Trophoblast cell (in vitro differentiated cells and primary cell): ENCODE measurements at regions not wholly inside any gene's neighbourhood (a gene's known extent, or its start where the extent isn't known, plus 50 kb on each side); places are given as distances from the start of the nearest gene placed in this dataset.

Source experiments
- DNase-seq, 2 donors: peaks; one replicate each; pipeline ENCODE4 v3.0.0-alpha.2; 2016
- H2AFZ ChIP-seq: 2 replicates; pipeline ENCODE4 v1.6.1; 2013; ENCODE audit warnings: low read length, moderate library complexity, mild to moderate bottlenecking; ENCODE audit not compliant: insufficient read depth, poor library complexity
- H2AK5ac ChIP-seq: 2 replicates; pipeline ENCODE4 v1.6.1; 2013; ENCODE audit warnings: mild to moderate bottlenecking, low read length
- H2BK120ac ChIP-seq: 2 replicates; pipeline ENCODE4 v1.6.1; 2013; ENCODE audit warnings: low read length, mild to moderate bottlenecking, moderate library complexity; ENCODE audit not compliant: insufficient read depth, poor library complexity
- H2BK12ac ChIP-seq: 2 replicates; pipeline ENCODE4 v1.6.1; 2013; ENCODE audit warnings: mild to moderate bottlenecking, low read length, moderate library complexity
- H2BK5ac ChIP-seq: 2 replicates; pipeline ENCODE4 v1.6.1; 2013; ENCODE audit warnings: low read length, low read depth, moderate library complexity, mild to moderate bottlenecking; ENCODE audit not compliant: poor library complexity
- H3K14ac ChIP-seq: 2 replicates; pipeline ENCODE4 v1.6.1; 2013; ENCODE audit warnings: mild to moderate bottlenecking, low read length
- H3K18ac ChIP-seq: 2 replicates; pipeline ENCODE4 v1.6.1; 2013; ENCODE audit warnings: mild to moderate bottlenecking, low read length
- H3K23ac ChIP-seq: 2 replicates; pipeline ENCODE4 v1.6.1; 2013; ENCODE audit warnings: low read length
- H3K27ac ChIP-seq: 2 replicates; pipeline ENCODE4 v1.5.1; 2013; ENCODE audit warnings: low read depth, mild to moderate bottlenecking, inconsistent platforms, low read length, moderate library complexity
- H3K27me3 ChIP-seq: 2 replicates; pipeline ENCODE4 v1.6.1; 2013; ENCODE audit warnings: inconsistent platforms, mild to moderate bottlenecking, low read length, moderate library complexity; ENCODE audit not compliant: insufficient read depth
- H3K36me3 ChIP-seq, 2 experiments: 1 replicate in 1 of 2; 2 replicates in 1 of 2; pipeline ENCODE4 v1.6.1; 2013; ENCODE audit warnings: low read length in 2 of 2, mild to moderate bottlenecking in 2 of 2, moderate library complexity in 1 of 2; ENCODE audit not compliant: insufficient read depth in 2 of 2, control insufficient read depth in 1 of 2
- H3K4ac ChIP-seq: 2 replicates; pipeline ENCODE4 v1.6.1; 2013; ENCODE audit warnings: low read depth, mild to moderate bottlenecking, low read length, moderate library complexity
- H3K4me1 ChIP-seq, 2 experiments: 1 replicate in 1 of 2; 2 replicates in 1 of 2; pipeline ENCODE4 v1.6.1; 2013; ENCODE audit warnings: low read length in 2 of 2, mild to moderate bottlenecking in 2 of 2, moderate library complexity in 1 of 2; ENCODE audit not compliant: insufficient read depth in 2 of 2, control insufficient read depth in 1 of 2
- H3K4me2 ChIP-seq: 2 replicates; pipeline ENCODE4 v1.6.1; 2013; ENCODE audit warnings: inconsistent platforms, mild to moderate bottlenecking, low read length, moderate library complexity
- H3K4me3 ChIP-seq: 2 replicates; pipeline ENCODE4 v1.5.1; 2013; ENCODE audit warnings: mild to moderate bottlenecking, low read depth, low read length, inconsistent platforms
- H3K79me1 ChIP-seq: one replicate; pipeline ENCODE4 v1.6.1; 2013; ENCODE audit warnings: low read length
- H3K79me2 ChIP-seq: 2 replicates; pipeline ENCODE4 v1.6.1; 2013; ENCODE audit warnings: low read length, mild to moderate bottlenecking; ENCODE audit not compliant: control insufficient read depth, insufficient read depth, poor library complexity
- H3K9ac ChIP-seq: 2 replicates; pipeline ENCODE4 v1.6.1; 2013; ENCODE audit warnings: mild to moderate bottlenecking, low read length
- H3K9me3 ChIP-seq: 2 replicates; pipeline ENCODE4 v1.6.1; 2013; ENCODE audit warnings: low read depth, mild to moderate bottlenecking, control low read depth, inconsistent platforms, low read length; ENCODE audit not compliant: insufficient read depth
- H4K12ac ChIP-seq: 2 replicates; pipeline ENCODE4 v1.6.1; 2013; ENCODE audit warnings: low read depth, mild to moderate bottlenecking, low read length, moderate library complexity
- H4K8ac ChIP-seq: 2 replicates; pipeline ENCODE4 v1.6.1; 2013; ENCODE audit warnings: low read depth, mild to moderate bottlenecking, low read length, moderate library complexity
- H4K91ac ChIP-seq: one replicate; pipeline ENCODE4 v1.6.1; 2013; ENCODE audit warnings: low read depth, mild to moderate bottlenecking, low read length, moderate library complexity
- WGBS: extraction: QIAGEN DNeasy Blood & Tissue Kit; methylation state at CpG from one replicate; pipeline ENCODE4 v1.1.7; 2013; ENCODE audit warnings: missing lambda C conversion rate; ENCODE audit not compliant: insufficient read length, insufficient coverage; ENCODE audit errors: extremely low coverage; 5-methylcytosine and 5-hydroxymethylcytosine counted together

DNA sequence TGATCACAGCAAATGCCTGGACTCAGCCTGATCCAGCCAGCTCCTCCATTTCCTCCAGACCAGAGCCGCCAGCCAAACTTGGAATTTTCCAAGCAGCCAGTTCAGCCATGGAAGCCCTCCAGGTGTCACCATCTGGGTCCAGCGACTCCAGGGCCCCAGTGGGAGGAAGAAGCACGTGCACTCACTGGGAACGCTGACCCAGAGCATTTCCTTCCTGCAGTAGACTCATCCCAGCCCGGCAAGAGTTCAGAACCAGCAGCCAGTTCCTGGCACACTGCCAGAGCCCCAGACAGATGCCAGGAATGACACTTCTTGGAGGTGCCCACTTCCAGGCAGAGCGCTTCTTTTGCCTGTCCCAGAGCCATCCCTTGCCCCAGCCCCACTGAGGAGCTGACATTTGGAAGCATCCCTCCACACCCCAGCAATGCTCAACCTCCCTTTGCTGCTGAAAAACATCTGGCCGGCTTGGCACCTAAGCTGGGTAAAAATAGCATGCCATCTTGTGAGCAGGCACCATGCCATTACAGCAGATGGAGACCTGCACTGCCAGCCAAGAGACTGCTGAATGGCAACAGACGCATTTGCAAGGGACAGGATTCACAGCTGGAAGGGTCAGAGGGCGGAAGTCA lies 460.3 kb upstream of the PROK2 start:
- H2BK5ac ChIP-seq = no peak overlapping the region
- no peak overlapping the region for H2AK5ac ChIP-seq
- H3K36me3 ChIP-seq = no peaks in the 10 kb centered on the region
- H2AFZ ChIP-seq = no peak overlapping the region
- no peak overlapping the region for H3K27ac ChIP-seq
- no peak overlapping the region for H2BK120ac ChIP-seq
- no peaks in the 10 kb centered on the region for H3K79me1 ChIP-seq
- no peaks in the 10 kb centered on the region for H3K9me3 ChIP-seq
- no peak for DNase-seq
- no peaks in the 10 kb centered on the region for H3K4me1 ChIP-seq
- no peak overlapping the region for H3K23ac ChIP-seq
- no peak overlapping the region for H4K8ac ChIP-seq
- WGBS = no CpG with 5 or more reads among the region's 9 CpGs
- no peak overlapping the region for H3K14ac ChIP-seq
- H3K4ac ChIP-seq = no peak overlapping the region
- H3K9ac ChIP-seq = no peak overlapping the region
- H3K27me3 ChIP-seq = no peaks in the 10 kb centered on the region
- H3K18ac ChIP-seq = no peak overlapping the region
- H3K4me3 ChIP-seq = no peak overlapping the region
- no peak overlapping the region for H4K12ac ChIP-seq
- no peak overlapping the region for H2BK12ac ChIP-seq
- H3K79me2 ChIP-seq = no peaks in the 10 kb centered on the region
- H4K91ac ChIP-seq = no peak overlapping the region
- H3K4me2 ChIP-seq = no peak overlapping the region

DNA sequence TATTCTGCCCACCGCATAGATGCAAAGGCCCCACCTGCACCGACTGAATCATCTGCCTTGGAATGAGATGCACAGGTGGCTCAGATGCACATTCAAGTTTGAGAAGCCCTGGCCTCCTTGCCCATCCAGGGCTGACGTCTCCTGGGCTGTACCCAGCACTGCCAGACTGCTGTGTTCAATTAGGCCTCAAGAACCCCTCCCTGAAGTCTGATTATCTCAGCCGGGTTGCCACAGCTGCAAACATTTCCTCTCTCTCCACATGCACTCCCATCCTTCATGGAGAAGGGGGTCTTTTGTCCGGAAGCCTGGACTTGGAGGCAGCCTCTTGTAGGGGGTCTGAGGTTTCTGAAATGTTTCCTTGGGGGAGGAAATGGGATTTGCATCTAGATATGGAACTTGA lies 459.4 kb upstream of the PROK2 start:
- Histone ChIP-seq H3K27me3 (no peaks in the 10 kb centered on the region), H2BK12ac (no peak overlapping the region), H2AFZ (no peak overlapping the region), H2BK5ac (no peak overlapping the region), H2BK120ac (no peak overlapping the region), H3K9me3 (no peaks in the 10 kb centered on the region), H3K4ac (no peak overlapping the region), H3K79me2 (no peaks in the 10 kb centered on the region), H3K4me1 (no peaks in the 10 kb centered on the region), H3K14ac (no peak overlapping the region), H2AK5ac (no peak overlapping the region), H3K23ac (no peak overlapping the region), H4K8ac (no peak overlapping the region), H3K9ac (no peak overlapping the region), H4K91ac (no peak overlapping the region), H3K36me3 (no peaks in the 10 kb centered on the region), H4K12ac (no peak overlapping the region), H3K4me2 (no peak overlapping the region), H3K18ac (no peak overlapping the region), H3K79me1 (no peaks in the 10 kb centered on the region), H3K27ac (no peak overlapping the region), H3K4me3 (no peak overlapping the region)
- DNase-seq = no peak
- no CpG with 5 or more reads among the region's 5 CpGs for WGBS

DNA sequence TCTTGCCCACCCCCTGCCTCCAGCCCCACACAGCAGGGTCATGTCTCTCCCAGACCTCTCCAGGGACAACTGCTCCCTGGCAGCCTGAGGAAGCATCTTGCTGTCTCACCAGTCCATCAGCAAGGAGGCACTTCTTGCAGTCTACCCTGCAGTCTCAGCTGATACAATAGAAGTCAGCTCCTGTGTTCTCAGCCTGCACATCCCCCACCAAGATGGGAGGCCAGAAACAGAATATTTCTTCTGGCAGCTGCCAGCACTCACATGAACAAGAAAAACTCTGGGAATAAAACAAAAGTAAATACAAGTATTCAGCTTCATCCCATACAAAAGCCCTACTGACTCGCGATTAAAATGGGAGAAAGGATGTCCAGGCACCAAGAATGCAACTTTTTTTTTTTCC lies 457.4 kb upstream of the PROK2 start:
- no peak overlapping the region for H4K91ac ChIP-seq

DNA sequence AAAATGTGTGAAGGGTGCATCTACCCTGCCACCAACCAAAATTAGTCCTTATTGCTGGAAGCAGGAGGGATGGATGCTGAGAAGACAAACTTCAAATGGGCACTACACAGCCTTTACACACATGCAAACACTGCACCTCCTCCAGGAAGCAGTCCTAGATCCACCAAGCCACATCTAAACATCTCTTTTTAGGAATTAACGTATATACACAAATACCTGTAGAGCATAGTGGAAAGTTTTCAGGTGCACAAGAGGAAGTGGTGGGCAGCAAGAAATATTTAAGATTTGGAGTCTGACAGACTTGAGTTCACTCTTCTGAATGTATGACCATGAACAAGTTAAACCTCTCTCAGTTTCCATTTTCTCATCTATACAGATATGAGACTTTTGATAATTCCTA lies 456.6 kb upstream of the PROK2 start:
- no peaks in the 10 kb centered on the region for H3K79me1 ChIP-seq
- no peak overlapping the region for H2BK12ac ChIP-seq
- H3K18ac ChIP-seq = no peak overlapping the region
- no peak overlapping the region for H2AFZ ChIP-seq
- no peak overlapping the region for H3K4me2 ChIP-seq
- no peak overlapping the region for H3K9ac ChIP-seq
- WGBS = no CpG with 5 or more reads among the region's 1 CpG
- H3K36me3 ChIP-seq = no peaks in the 10 kb centered on the region
- H4K91ac ChIP-seq = no peak overlapping the region
- no peaks in the 10 kb centered on the region for H3K79me2 ChIP-seq
- H3K27me3 ChIP-seq = no peaks in the 10 kb centered on the region
- no peak overlapping the region for H3K27ac ChIP-seq
- H2BK5ac ChIP-seq = no peak overlapping the region
- H2BK120ac ChIP-seq = no peak overlapping the region
- no peak overlapping the region for H3K4ac ChIP-seq
- no peak overlapping the region for H2AK5ac ChIP-seq
- DNase-seq = no peak
- no peak overlapping the region for H4K12ac ChIP-seq
- no peak overlapping the region for H3K4me3 ChIP-seq
- H3K23ac ChIP-seq = no peak overlapping the region
- no peak overlapping the region for H3K14ac ChIP-seq
- H3K9me3 ChIP-seq = no peaks in the 10 kb centered on the region
- no peak overlapping the region for H4K8ac ChIP-seq
- H3K4me1 ChIP-seq = peaks cover 0 to 7% of the 10 kb centered on the region in 2 experiments

More for the DNA sequence above, 457.4 kb upstream of the PROK2 start:
- Histone ChIP-seq H3K4me2 (no peak overlapping the region), H3K27me3 (no peaks in the 10 kb centered on the region), H3K18ac (no peak overlapping the region), H3K9ac (no peak overlapping the region), H2AK5ac (no peak overlapping the region), H3K79me1 (no peaks in the 10 kb centered on the region), H2BK120ac (no peak overlapping the region), H3K27ac (no peak overlapping the region), H4K8ac (no peak overlapping the region), H3K36me3 (no peaks in the 10 kb centered on the region), H4K12ac (no peak overlapping the region), H3K23ac (no peak overlapping the region), H2BK5ac (no peak overlapping the region), H3K14ac (no peak overlapping the region), H3K4me1 (peaks cover 0 to 7% of the 10 kb centered on the region in 2 experiments), H2AFZ (no peak overlapping the region), H3K9me3 (no peaks in the 10 kb centered on the region), H3K79me2 (no peaks in the 10 kb centered on the region), H3K4ac (no peak overlapping the region), H2BK12ac (no peak overlapping the region), H3K4me3 (no peak overlapping the region)
- WGBS = no CpG with 5 or more reads among the region's 2 CpGs
- no peak for DNase-seq
